Neural progenitor cell (in vitro differentiated cells): ENCODE measurements at regions not wholly inside any gene's neighbourhood (a gene's known extent, or its start where the extent isn't known, plus 50 kb on each side); places are given as distances from the start of the nearest gene placed in this dataset.

Experiments used
- DNase-seq: peaks from one replicate; pipeline ENCODE4 v3.0.0-alpha.2; 2016; ENCODE audit warnings: low spot score
- H2AFZ ChIP-seq: fragments of 200-600 bp; sonication (generic); replicated peaks from 2 replicates; pipeline ENCODE4 v1.6.1; 2016; ENCODE audit warnings: antibody characterized with exemption
- H3F3A ChIP-seq: fragments of 200-600 bp; sonication (generic); 2 replicates; pipeline ENCODE4 v1.6.1; 2016; ENCODE audit warnings: antibody characterized with exemption, low read depth
- H3K27ac ChIP-seq: fragments of 200-600 bp; sonication (generic); 2 replicates; pipeline ENCODE4 v1.5.1; 2016; ENCODE audit warnings: mild to moderate bottlenecking
- H3K27me3 ChIP-seq: fragments of 200-600 bp; sonication (generic); 2 replicates; pipeline ENCODE4 v1.6.1; 2016; ENCODE audit warnings: mild to moderate bottlenecking, moderate library complexity
- H3K36me3 ChIP-seq: fragments of 200-600 bp; sonication (generic); 2 replicates; pipeline ENCODE4 v1.5.1; 2016
- H3K4me1 ChIP-seq: fragments of 200-600 bp; sonication (generic); 2 replicates; pipeline ENCODE4 v1.6.1; 2016; ENCODE audit warnings: mixed run types
- H3K4me2 ChIP-seq: fragments of 200-600 bp; sonication (generic); 2 replicates; pipeline ENCODE4 v1.6.1; 2016
- H3K4me3 ChIP-seq: fragments of 200-600 bp; sonication (generic); 2 replicates; pipeline ENCODE4 v1.5.1; 2016
- H3K79me2 ChIP-seq: fragments of 200-600 bp; sonication (generic); 2 replicates; pipeline ENCODE4 v1.6.1; 2016; ENCODE audit warnings: low read depth
- H3K9ac ChIP-seq: fragments of 200-600 bp; sonication (generic); 2 replicates; pipeline ENCODE4 v1.6.1; 2016
- H3K9me3 ChIP-seq: fragments of 200-600 bp; sonication (generic); 2 replicates; pipeline ENCODE4 v1.5.1; 2016; ENCODE audit warnings: low read depth
- H4K20me1 ChIP-seq: fragments of 200-600 bp; sonication (generic); 2 replicates; pipeline ENCODE4 v1.6.1; 2016; ENCODE audit warnings: low read depth
- H3K27ac Mint-ChIP-seq: 3 replicates; pipeline ENCODE4 v1.8.0; 2021; ENCODE audit warnings: mixed read lengths
- H3K27me3 Mint-ChIP-seq: 2 replicates; pipeline ENCODE4 v1.8.0; 2022; ENCODE audit warnings: low read depth, mild to moderate bottlenecking, inconsistent platforms, moderate library complexity, mixed read lengths; ENCODE audit not compliant: insufficient read depth
- H3K36me3 Mint-ChIP-seq: 3 replicates; pipeline ENCODE4 v1.8.0; 2021; ENCODE audit warnings: mixed read lengths
- H3K4me1 Mint-ChIP-seq: 3 replicates; pipeline ENCODE4 v1.8.0; 2021; ENCODE audit warnings: mixed read lengths
- H3K4me3 Mint-ChIP-seq: 3 replicates; pipeline ENCODE4 v1.8.0; 2021; ENCODE audit warnings: mild to moderate bottlenecking, moderate library complexity, mixed read lengths
- H3K9me3 Mint-ChIP-seq: 3 replicates; pipeline ENCODE4 v1.8.0; 2020; ENCODE audit warnings: mixed read lengths
- EZH2 ChIP-seq: fragments of 200-600 bp; sonication (generic); IDR thresholded peaks from 2 replicates; pipeline ENCODE4 v1.6.1; 2017; ENCODE audit warnings: antibody characterized with exemption, mild to moderate bottlenecking, moderate library complexity
- EZH2phosphoT487 ChIP-seq: fragments of 200-600 bp; sonication (generic); IDR thresholded peaks from 2 replicates; pipeline ENCODE4 v1.6.1; 2017; ENCODE audit warnings: antibody characterized with exemption
- TF ChIP-seq, protein P1 (sequence below): fragments of 200-600 bp; sonication (generic); IDR thresholded peaks from 2 replicates; pipeline ENCODE4 v1.5.1; 2017; ENCODE audit warnings: antibody characterized with exemption, mild to moderate bottlenecking

- Histone ChIP-seq H2AFZ (no peak overlapping the region), H4K20me1 (no peaks in the 10 kb centered on the region), H3K27me3 (no peaks in the 10 kb centered on the region), H3K27ac (no peak overlapping the region), H3K36me3 (no peaks in the 10 kb centered on the region), H3K4me2 (no peak overlapping the region), H3F3A (no peaks in the 10 kb centered on the region), H3K4me3 (no peak overlapping the region), H3K9me3 (no peaks in the 10 kb centered on the region), H3K79me2 (no peaks in the 10 kb centered on the region), H3K9ac (no peak overlapping the region), H3K4me1 (no peaks in the 10 kb centered on the region)
- Mint-ChIP-seq H3K27me3 (peaks cover 3% of the 10 kb centered on the region), H3K4me3 (no peak overlapping the region), H3K4me1 (peaks cover 6% of the 10 kb centered on the region), H3K27ac (no peak overlapping the region), H3K36me3 (no peaks in the 10 kb centered on the region), H3K9me3 (no peaks in the 10 kb centered on the region)
- no peak for TF ChIP-seq EZH2
- TF ChIP-seq EZH2phosphoT487: no peak
- TF ChIP-seq, protein P1, sequence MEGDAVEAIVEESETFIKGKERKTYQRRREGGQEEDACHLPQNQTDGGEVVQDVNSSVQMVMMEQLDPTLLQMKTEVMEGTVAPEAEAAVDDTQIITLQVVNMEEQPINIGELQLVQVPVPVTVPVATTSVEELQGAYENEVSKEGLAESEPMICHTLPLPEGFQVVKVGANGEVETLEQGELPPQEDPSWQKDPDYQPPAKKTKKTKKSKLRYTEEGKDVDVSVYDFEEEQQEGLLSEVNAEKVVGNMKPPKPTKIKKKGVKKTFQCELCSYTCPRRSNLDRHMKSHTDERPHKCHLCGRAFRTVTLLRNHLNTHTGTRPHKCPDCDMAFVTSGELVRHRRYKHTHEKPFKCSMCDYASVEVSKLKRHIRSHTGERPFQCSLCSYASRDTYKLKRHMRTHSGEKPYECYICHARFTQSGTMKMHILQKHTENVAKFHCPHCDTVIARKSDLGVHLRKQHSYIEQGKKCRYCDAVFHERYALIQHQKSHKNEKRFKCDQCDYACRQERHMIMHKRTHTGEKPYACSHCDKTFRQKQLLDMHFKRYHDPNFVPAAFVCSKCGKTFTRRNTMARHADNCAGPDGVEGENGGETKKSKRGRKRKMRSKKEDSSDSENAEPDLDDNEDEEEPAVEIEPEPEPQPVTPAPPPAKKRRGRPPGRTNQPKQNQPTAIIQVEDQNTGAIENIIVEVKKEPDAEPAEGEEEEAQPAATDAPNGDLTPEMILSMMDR: no peak
- no peak for DNase-seq
Measured at GRCh38 chr6:104580452-104580851, 279.3 kb downstream of the HACE1 start.

GRCh38 chr6:104579310-104579863, 280.3 kb downstream of the HACE1 start:
- Histone ChIP-seq H3K4me1 (no peaks in the 10 kb centered on the region), H3K4me2 (no peak overlapping the region), H3K4me3 (no peak overlapping the region), H3F3A (no peaks in the 10 kb centered on the region), H2AFZ (no peak overlapping the region), H3K27ac (no peak overlapping the region), H3K9me3 (no peaks in the 10 kb centered on the region), H3K27me3 (no peaks in the 10 kb centered on the region), H3K79me2 (no peaks in the 10 kb centered on the region), H4K20me1 (no peaks in the 10 kb centered on the region), H3K36me3 (no peaks in the 10 kb centered on the region), H3K9ac (no peak overlapping the region)
- Mint-ChIP-seq H3K9me3 (no peaks in the 10 kb centered on the region), H3K4me3 (no peak overlapping the region), H3K27ac (no peak overlapping the region), H3K4me1 (peaks cover 8% of the 10 kb centered on the region), H3K36me3 (no peaks in the 10 kb centered on the region), H3K27me3 (peaks cover 3% of the 10 kb centered on the region)
- DNase-seq: no peak
- TF ChIP-seq EZH2 (no peak), EZH2phosphoT487 (no peak)
- TF ChIP-seq, protein P1: no peak

- no peaks in the 10 kb centered on the region for H3F3A ChIP-seq
- Mint-ChIP-seq H3K9me3 (no peaks in the 10 kb centered on the region), H3K27me3 (peaks cover 5% of the 10 kb centered on the region), H3K4me3 (no peak overlapping the region), H3K36me3 (no peaks in the 10 kb centered on the region), H3K27ac (no peak overlapping the region), H3K4me1 (peaks cover 10% of the 10 kb centered on the region)
- no peaks in the 10 kb centered on the region for H3K36me3 ChIP-seq
- H3K4me1 ChIP-seq: no peaks in the 10 kb centered on the region
- H3K9me3 ChIP-seq: no peaks in the 10 kb centered on the region
- H3K4me2 ChIP-seq: no peak overlapping the region
- DNase-seq: no peak
- no peaks in the 10 kb centered on the region for H4K20me1 ChIP-seq
- H3K27me3 ChIP-seq: no peaks in the 10 kb centered on the region
- H3K79me2 ChIP-seq: no peaks in the 10 kb centered on the region
- H3K9ac ChIP-seq: no peak overlapping the region
- H3K27ac ChIP-seq: no peak overlapping the region
- H2AFZ ChIP-seq: no peak overlapping the region
- no peak overlapping the region for H3K4me3 ChIP-seq
- TF ChIP-seq EZH2phosphoT487 (no peak), EZH2 (no peak)
- TF ChIP-seq, protein P1: no peak
Measured at GRCh38 chr6:104575536-104575935, 284.2 kb downstream of the HACE1 start.
